ENCODE measurements at regions not wholly inside any gene's neighbourhood (a gene's known extent, or its start where the extent isn't known, plus 50 kb on each side); places are given as distances from the start of the nearest gene placed in this dataset.

GRCh38 chr4:156294577-156294976, 340.9 kb upstream of the CTSO start:
- TF ChIP-seq EP300 (IDR thresholded peaks at IDR 0.05) (no peak), POLR2A (IDR thresholded peaks at IDR 0.05) (no peak), POLR2AphosphoS5 (IDR thresholded peaks at IDR 0.05) (no peak)
- TF ChIP-seq, protein P1, sequence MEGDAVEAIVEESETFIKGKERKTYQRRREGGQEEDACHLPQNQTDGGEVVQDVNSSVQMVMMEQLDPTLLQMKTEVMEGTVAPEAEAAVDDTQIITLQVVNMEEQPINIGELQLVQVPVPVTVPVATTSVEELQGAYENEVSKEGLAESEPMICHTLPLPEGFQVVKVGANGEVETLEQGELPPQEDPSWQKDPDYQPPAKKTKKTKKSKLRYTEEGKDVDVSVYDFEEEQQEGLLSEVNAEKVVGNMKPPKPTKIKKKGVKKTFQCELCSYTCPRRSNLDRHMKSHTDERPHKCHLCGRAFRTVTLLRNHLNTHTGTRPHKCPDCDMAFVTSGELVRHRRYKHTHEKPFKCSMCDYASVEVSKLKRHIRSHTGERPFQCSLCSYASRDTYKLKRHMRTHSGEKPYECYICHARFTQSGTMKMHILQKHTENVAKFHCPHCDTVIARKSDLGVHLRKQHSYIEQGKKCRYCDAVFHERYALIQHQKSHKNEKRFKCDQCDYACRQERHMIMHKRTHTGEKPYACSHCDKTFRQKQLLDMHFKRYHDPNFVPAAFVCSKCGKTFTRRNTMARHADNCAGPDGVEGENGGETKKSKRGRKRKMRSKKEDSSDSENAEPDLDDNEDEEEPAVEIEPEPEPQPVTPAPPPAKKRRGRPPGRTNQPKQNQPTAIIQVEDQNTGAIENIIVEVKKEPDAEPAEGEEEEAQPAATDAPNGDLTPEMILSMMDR (IDR thresholded peaks at IDR 0.05), result peak in 1 of 4 experiments; percentile 18

All from gastroesophageal sphincter (tissue), 3 donors.